ENCODE measurements at regions not wholly inside any gene's neighbourhood (a gene's known extent, or its start where the extent isn't known, plus 50 kb on each side); places are given as distances from the start of the nearest gene placed in this dataset.

- ATAC-seq (no peak), DNase-seq (ENCODE audit: low read depth, low spot score) (no peak)
- no peaks in the 10 kb centered on the region for H3K27me3 ChIP-seq (ENCODE audit: control insufficient read depth, insufficient read depth, low read length)
- no peaks in the 10 kb centered on the region for H3K4me1 ChIP-seq (ENCODE audit: control insufficient read depth, insufficient read depth, low read length)
- intact Hi-C loops (cut with micrococcal nuclease; ENCODE audit: unreplicated experiment): no loop called here
- TF ChIP-seq, protein P1, sequence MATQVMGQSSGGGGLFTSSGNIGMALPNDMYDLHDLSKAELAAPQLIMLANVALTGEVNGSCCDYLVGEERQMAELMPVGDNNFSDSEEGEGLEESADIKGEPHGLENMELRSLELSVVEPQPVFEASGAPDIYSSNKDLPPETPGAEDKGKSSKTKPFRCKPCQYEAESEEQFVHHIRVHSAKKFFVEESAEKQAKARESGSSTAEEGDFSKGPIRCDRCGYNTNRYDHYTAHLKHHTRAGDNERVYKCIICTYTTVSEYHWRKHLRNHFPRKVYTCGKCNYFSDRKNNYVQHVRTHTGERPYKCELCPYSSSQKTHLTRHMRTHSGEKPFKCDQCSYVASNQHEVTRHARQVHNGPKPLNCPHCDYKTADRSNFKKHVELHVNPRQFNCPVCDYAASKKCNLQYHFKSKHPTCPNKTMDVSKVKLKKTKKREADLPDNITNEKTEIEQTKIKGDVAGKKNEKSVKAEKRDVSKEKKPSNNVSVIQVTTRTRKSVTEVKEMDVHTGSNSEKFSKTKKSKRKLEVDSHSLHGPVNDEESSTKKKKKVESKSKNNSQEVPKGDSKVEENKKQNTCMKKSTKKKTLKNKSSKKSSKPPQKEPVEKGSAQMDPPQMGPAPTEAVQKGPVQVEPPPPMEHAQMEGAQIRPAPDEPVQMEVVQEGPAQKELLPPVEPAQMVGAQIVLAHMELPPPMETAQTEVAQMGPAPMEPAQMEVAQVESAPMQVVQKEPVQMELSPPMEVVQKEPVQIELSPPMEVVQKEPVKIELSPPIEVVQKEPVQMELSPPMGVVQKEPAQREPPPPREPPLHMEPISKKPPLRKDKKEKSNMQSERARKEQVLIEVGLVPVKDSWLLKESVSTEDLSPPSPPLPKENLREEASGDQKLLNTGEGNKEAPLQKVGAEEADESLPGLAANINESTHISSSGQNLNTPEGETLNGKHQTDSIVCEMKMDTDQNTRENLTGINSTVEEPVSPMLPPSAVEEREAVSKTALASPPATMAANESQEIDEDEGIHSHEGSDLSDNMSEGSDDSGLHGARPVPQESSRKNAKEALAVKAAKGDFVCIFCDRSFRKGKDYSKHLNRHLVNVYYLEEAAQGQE (IDR thresholded peaks at IDR 0.05; ENCODE audit: insufficient read depth in 1 of 2, low read depth in 2 of 2, low read length in 1 of 2): no peak
- TF ChIP-seq TCF7L2 (IDR thresholded peaks at IDR 0.05; ENCODE audit: low read depth, low read length) (no peak), SIN3A (IDR thresholded peaks at IDR 0.05; ENCODE audit: borderline replicate concordance, insufficient read depth, low read depth, low read length) (no peak), POLR2AphosphoS5 (IDR thresholded peaks at IDR 0.05; ENCODE audit: low read depth, low read length) (no peak)
- TF ChIP-seq, protein P2, sequence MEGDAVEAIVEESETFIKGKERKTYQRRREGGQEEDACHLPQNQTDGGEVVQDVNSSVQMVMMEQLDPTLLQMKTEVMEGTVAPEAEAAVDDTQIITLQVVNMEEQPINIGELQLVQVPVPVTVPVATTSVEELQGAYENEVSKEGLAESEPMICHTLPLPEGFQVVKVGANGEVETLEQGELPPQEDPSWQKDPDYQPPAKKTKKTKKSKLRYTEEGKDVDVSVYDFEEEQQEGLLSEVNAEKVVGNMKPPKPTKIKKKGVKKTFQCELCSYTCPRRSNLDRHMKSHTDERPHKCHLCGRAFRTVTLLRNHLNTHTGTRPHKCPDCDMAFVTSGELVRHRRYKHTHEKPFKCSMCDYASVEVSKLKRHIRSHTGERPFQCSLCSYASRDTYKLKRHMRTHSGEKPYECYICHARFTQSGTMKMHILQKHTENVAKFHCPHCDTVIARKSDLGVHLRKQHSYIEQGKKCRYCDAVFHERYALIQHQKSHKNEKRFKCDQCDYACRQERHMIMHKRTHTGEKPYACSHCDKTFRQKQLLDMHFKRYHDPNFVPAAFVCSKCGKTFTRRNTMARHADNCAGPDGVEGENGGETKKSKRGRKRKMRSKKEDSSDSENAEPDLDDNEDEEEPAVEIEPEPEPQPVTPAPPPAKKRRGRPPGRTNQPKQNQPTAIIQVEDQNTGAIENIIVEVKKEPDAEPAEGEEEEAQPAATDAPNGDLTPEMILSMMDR (IDR thresholded peaks at IDR 0.05): no peak
- BruUV-seq (replicated peaks): no TSS peak
- CTCF ChIA-PET: no interaction called here
- H3K36me3 ChIP-seq (ENCODE audit: control insufficient read depth, insufficient read depth, low read length): no peaks in the 10 kb centered on the region
- in situ Hi-C loops (cut with HindIII; ENCODE audit: low pct_unique_long_range_greater_than_20kb, low sequenced_read_pairs): no loop called here
- H3K4me3 ChIP-seq (ENCODE audit: low read depth in 2 of 2, low read length in 2 of 2): no peak overlapping the region
- no peaks in the 10 kb centered on the region for H3K9me3 ChIP-seq (ENCODE audit: control insufficient read depth, insufficient read depth, low read depth, low read length)
- POLR2A ChIA-PET: no interaction called here
- H3K27ac ChIP-seq (ENCODE audit: low read length): no peak overlapping the region
Measured at GRCh38 chr4:31183256-31183655, 463.1 kb downstream of the PCDH7 start.

DNA sequence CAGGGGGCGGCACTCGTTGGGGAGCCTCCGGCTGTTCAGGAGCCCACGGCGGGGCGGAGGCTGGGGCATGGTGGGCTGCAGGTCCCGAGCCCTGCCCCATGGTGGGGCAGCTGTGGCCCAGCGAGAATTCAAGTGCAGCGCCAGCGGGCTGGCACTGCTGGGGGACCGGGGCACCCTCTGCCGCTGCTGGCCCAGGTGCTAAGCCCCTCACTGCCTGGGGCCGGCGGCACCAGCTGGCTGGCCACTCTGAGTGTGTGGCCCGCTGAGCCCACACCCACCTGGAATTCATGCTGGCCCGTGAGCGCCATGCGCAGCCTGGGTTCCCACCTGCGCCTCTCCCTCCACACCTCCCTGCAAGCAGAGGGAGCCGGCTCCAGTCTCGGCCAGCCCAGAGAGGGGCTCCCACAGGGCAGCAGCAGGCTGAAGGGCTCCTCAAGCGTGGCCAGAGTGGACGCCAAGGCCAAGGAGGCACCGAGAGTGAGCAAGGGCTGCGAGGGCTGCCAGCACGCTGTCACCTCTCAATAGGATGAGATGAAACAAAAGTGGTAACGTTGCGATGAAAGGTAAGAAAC is 464.9 kb downstream of the PCDH7 start:
- DNase-seq (ENCODE audit: low read depth, low spot score): no peak
- BruUV-seq (replicated peaks): no TSS peak
- CTCF ChIA-PET: no interaction called here
- POLR2A ChIA-PET: no interaction called here
- Histone ChIP-seq H3K27ac (ENCODE audit: low read length) (no peak overlapping the region), H3K9me3 (ENCODE audit: control insufficient read depth, insufficient read depth, low read depth, low read length) (no peaks in the 10 kb centered on the region), H3K4me3 (ENCODE audit: low read depth in 2 of 2, low read length in 2 of 2) (no peak overlapping the region), H3K27me3 (ENCODE audit: control insufficient read depth, insufficient read depth, low read length) (no peaks in the 10 kb centered on the region), H3K36me3 (ENCODE audit: control insufficient read depth, insufficient read depth, low read length) (no peaks in the 10 kb centered on the region), H3K4me1 (ENCODE audit: control insufficient read depth, insufficient read depth, low read length) (no peaks in the 10 kb centered on the region)
- intact Hi-C loops (cut with micrococcal nuclease; ENCODE audit: unreplicated experiment) (no loop called here), in situ Hi-C loops (cut with HindIII; ENCODE audit: low pct_unique_long_range_greater_than_20kb, low sequenced_read_pairs) (no loop called here)
- no peak for ATAC-seq
- no peak for TF ChIP-seq SIN3A (IDR thresholded peaks at IDR 0.05; ENCODE audit: borderline replicate concordance, insufficient read depth, low read depth, low read length)
- TF ChIP-seq, protein P2 (IDR thresholded peaks at IDR 0.05): no peak
- no peak for TF ChIP-seq TCF7L2 (IDR thresholded peaks at IDR 0.05; ENCODE audit: low read depth, low read length)
- TF ChIP-seq, protein P1 (IDR thresholded peaks at IDR 0.05; ENCODE audit: insufficient read depth in 1 of 2, low read depth in 2 of 2, low read length in 1 of 2): no peak
- no peak for TF ChIP-seq POLR2AphosphoS5 (IDR thresholded peaks at IDR 0.05; ENCODE audit: low read depth, low read length)

Measured in Panc1 (cell line).